ENCODE measurements at regions not wholly inside any gene's neighbourhood (a gene's known extent, or its start where the extent isn't known, plus 50 kb on each side); places are given as distances from the start of the nearest gene placed in this dataset.
"Not testable (repeated sequence)": the region's sequence is repeated elsewhere in the genome, so short reads cannot be mapped to it uniquely, and the experiment has no call there.

DNA sequence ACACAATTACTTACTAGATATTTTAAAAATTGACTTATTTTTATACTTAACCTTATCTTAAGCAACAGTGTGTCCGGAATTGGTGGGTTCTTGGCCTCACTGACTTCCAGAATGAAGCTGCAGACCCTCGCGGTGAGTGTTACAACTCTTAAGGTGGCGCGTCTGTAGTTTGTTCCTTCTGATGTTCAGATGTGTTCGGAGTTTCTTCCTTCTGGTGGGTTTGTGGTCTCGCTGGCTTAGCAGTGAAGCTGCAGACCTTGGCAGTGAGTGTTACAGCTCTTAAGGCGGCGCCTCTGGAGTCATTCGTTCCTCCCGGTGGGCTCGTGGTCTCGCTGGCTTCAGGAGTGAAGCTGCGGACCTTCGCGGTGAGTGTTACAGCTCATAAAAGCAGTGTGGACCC lies 322.5 kb upstream of the CITED2 start:
- DNase-seq (ENCODE audit: low spot score), result not testable (repeated sequence)

GRCh38 chr6:139695361-139695760 lies 320.9 kb upstream of the CITED2 start:
- no peak for DNase-seq (ENCODE audit: low spot score)

DNA sequence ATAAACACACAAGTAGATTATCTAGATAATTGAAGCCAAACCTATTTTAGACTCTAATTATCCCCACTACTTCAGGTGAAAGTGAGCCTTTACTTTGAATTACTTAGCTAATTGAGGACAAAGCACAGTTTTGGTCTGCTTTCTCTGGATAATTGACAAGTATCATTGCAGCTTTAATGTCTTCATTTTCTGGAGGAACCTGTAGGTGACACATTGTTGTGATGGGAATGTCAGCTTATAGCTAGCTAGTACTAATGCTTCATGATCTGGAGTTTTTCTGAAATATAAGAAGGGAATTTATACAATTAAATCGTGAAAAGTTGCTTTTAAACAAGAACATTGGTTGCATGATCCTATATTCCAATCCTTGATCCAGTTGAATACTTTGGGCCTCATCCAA lies 319.3 kb upstream of the CITED2 start:
- DNase-seq (ENCODE audit: low spot score), result no peak

- DNase-seq (ENCODE audit: low spot score), result no peak
Observed at GRCh38 chr6:139690007-139690406, 315.6 kb upstream of the CITED2 start.

- DNase-seq (ENCODE audit: low spot score), result no peak
Observed at GRCh38 chr6:139687055-139687454, 312.6 kb upstream of the CITED2 start.

DNA sequence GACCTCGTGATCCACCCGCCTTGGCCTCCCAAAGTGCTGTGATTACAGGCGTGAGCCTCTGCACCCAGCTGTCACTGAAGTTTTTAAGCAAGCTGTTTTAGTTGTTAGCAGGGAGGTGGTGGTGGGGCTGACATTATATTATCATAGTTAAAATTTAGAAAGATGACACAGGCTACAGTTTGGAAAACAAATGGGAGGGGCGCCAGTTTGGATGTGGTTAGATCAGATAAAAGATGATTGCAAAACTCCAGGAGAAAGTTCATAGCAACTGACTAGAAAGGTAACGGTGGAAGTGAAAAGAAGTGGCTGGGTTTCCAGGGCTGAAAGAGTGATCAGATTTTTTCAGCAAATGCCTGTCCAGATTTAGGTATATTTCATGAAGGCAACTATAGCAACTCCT lies 311.9 kb upstream of the CITED2 start:
- no peak for DNase-seq (ENCODE audit: low spot score)

- DNase-seq (ENCODE audit: low spot score), result no peak
Observed at GRCh38 chr6:139685009-139685408, 310.6 kb upstream of the CITED2 start.

GRCh38 chr6:139680819-139681218 lies 306.4 kb upstream of the CITED2 start:
- DNase-seq (ENCODE audit: low spot score), result no peak

- DNase-seq (ENCODE audit: low spot score), result no peak
Observed at GRCh38 chr6:139679516-139680179, 305.2 kb upstream of the CITED2 start.

- DNase-seq (ENCODE audit: low spot score), result no peak
Observed at GRCh38 chr6:139676718-139677117, 302.3 kb upstream of the CITED2 start.

DNA sequence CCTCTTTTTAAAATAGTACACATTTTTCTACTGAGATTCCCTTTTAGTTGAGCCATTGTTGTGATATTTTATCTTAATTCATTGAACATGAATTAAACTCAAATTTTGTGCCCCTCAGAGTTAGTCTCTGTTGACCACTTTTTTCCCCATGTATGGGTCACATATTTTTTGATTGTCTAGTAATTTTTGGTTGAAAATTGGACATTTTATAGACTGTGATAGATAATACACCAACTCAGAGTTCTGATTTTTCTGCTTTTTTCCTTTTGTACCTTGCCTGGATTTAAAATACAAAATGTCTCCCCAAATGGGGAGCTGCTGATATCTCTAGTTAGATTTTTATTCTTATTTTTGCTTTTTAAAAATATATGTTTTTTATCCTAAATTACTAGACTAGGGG lies 291.8 kb upstream of the CITED2 start:
- no peak for DNase-seq (ENCODE audit: low spot score)

DNA sequence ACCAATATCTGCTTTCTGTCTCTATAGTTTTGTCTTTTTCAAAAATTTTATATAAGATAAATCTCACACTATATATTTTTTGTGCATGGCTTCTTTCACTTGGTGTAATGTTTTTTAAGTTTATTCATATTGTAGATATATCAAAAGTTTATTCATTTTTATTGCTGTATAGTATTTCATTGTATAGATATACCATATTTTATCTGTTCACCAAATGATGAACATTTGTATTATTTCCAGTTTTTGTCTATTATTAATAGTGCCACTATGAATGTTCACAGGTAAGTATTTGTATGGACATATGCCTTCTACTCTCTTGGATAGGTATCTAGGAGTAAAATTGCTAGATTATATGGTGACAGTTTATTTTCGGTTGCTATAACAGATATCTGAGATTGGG lies 289.5 kb upstream of the CITED2 start:
- DNase-seq (ENCODE audit: low spot score), result no peak

DNA sequence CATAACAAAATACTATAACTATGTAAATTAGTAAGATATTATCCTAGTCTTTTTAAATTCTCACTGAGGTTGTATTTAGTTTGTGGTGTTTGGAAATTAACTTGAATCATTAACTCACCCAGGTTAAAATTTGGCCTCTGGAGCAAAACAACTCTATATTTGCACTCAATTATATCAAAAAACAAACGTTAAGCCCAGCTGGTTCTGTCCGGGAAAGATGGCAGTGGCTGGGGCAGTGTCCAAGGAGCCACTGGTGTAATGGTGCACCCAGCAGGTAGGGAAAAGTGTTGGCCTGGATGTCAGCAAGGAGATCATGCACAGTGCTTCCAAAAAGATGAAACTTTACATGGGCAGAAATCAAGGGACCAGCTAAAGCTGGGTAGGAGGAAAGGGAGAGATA lies 285.3 kb upstream of the CITED2 start:
- DNase-seq (ENCODE audit: low spot score), result no peak

GRCh38 chr6:139659196-139659595 lies 284.7 kb upstream of the CITED2 start:
- no peak for DNase-seq (ENCODE audit: low spot score)

DNA sequence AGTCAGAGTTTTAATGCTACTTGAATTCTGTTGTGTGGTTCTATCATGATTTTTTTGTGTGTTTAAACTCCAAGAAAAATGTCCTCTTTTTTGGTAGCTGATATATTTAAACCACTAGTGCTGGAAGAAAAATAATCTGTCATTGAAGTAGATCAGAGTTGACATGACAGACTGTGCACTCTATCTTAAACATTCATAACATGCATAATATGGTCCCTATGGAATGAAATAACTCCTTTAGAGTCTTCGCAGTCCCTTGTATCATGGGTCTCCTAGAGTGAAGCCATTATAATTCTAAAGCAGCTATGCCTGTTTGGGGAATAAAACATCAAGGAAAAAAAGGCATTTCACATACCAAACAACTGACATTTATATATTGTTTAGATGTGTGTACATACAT lies 282.7 kb upstream of the CITED2 start:
- DNase-seq (ENCODE audit: low spot score), result no peak

GRCh38 chr6:139655783-139656705 lies 281.6 kb upstream of the CITED2 start:
- DNase-seq (ENCODE audit: low spot score), result no peak

GRCh38 chr6:139654888-139655782 lies 280.7 kb upstream of the CITED2 start:
- DNase-seq (ENCODE audit: low spot score), result no peak

- no peak for DNase-seq (ENCODE audit: low spot score)
Observed at GRCh38 chr6:139654309-139654708, 279.9 kb upstream of the CITED2 start.

DNA sequence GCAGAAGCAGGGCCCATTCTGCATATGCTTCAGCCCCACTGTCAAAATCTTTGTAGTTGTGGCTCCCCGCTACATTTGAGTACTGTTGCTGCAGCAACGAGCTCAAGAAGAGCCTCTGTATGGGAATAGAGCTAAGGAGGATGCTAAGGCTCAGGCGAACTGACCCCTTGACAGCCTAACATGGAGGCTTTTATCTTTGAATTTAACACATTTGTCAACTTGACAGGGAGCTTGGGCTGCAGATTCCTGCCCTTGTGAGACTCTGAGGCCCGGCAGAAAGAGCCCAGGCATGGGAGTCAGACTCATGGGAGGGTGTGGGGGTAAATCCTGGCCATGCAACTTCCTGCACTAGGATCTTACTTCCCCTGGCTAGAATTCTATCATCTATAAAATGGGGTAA lies 278.7 kb upstream of the CITED2 start:
- no peak for DNase-seq (ENCODE audit: low spot score)

GRCh38 chr6:139650941-139651340 lies 276.5 kb upstream of the CITED2 start:
- DNase-seq (ENCODE audit: low spot score), result no peak

GRCh38 chr6:139649732-139650131 lies 275.3 kb upstream of the CITED2 start:
- DNase-seq (ENCODE audit: low spot score), result no peak

GRCh38 chr6:139649128-139649527 lies 274.7 kb upstream of the CITED2 start:
- no peak for DNase-seq (ENCODE audit: low spot score)

All from umbilical cord (tissue), 1 donor.